ENCODE measurements at regions not wholly inside any gene's neighbourhood (a gene's known extent, or its start where the extent isn't known, plus 50 kb on each side); places are given as distances from the start of the nearest gene placed in this dataset.

GRCh38 chr11:116173941-116174911 is 598.6 kb downstream of the BUD13 start:
- Histone ChIP-seq H3K4me3 (no peak overlapping the region), H3K27me3 (peaks cover 0 to 12% of the 10 kb centered on the region in 2 donors), H3K9me3 (no peaks in the 10 kb centered on the region), H3K27ac (no peak overlapping the region), H3K36me3 (no peaks in the 10 kb centered on the region), H3K4me1 (no peaks in the 10 kb centered on the region)
- no peak for DNase-seq
- intact Hi-C loops (cut with DNase I; ENCODE audit: low total_unique reads) = no loop called here
- TF ChIP-seq CTCF (IDR thresholded peaks at IDR 0.05) = no peak

DNA sequence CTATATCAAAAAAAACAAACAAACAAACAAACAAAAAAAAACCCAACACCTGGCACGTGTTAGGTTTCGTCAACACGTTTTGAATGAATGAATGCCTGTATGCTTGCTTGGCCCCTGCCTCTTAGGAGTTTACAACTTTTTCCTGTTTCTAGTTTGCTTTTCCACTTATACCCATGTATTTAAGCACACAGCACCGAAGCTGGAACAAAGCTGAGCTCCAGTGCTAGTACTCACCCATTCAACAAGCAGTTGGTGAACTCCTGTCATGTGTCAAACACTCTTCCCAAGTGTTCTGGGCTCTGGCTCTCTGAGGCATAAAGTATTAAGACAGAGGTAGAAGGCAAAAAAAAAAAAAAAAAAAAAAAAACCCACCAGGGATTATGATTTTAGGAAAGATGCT is 599.3 kb downstream of the BUD13 start:
- no peak for TF ChIP-seq CTCF (IDR thresholded peaks at IDR 0.05)
- Histone ChIP-seq H3K27ac (no peak overlapping the region), H3K4me3 (no peak overlapping the region), H3K9me3 (no peaks in the 10 kb centered on the region), H3K36me3 (no peaks in the 10 kb centered on the region), H3K27me3 (peaks cover 0 to 12% of the 10 kb centered on the region in 2 donors), H3K4me1 (no peaks in the 10 kb centered on the region)
- no peak for DNase-seq
- intact Hi-C loops (cut with DNase I; ENCODE audit: low total_unique reads) = no loop called here

DNA sequence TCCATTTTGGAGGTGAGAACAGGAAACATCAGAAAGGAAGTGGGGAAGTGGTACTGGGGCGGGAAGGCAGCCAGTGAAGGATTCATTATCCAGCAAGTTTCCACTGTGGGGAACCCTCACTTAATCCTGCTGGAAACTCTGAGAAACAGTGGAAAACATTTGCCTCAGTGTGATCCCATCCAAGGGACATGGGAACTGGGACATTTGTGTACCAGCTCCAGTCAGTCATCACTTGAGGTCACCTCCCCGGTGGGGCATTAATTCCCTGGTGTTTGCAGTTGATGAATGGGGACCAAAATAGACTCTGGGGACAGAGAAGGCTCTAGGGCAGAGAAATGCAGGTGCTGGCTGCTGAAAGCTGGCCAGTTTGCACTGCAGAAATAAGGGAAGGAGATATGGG is 599.9 kb downstream of the BUD13 start:
- intact Hi-C loops (cut with DNase I; ENCODE audit: low total_unique reads) = no loop called here
- no peak for TF ChIP-seq CTCF (IDR thresholded peaks at IDR 0.05)
- H3K27ac ChIP-seq = no peak overlapping the region
- no peak overlapping the region for H3K4me3 ChIP-seq
- H3K27me3 ChIP-seq = peaks cover 0 to 12% of the 10 kb centered on the region in 2 donors
- no peaks in the 10 kb centered on the region for H3K9me3 ChIP-seq
- no peaks in the 10 kb centered on the region for H3K36me3 ChIP-seq
- no peaks in the 10 kb centered on the region for H3K4me1 ChIP-seq
- no peak for DNase-seq

GRCh38 chr11:116172156-116172555 is 600.6 kb downstream of the BUD13 start:
- H3K4me1 ChIP-seq = no peaks in the 10 kb centered on the region
- no peaks in the 10 kb centered on the region for H3K9me3 ChIP-seq
- H3K4me3 ChIP-seq = no peak overlapping the region
- H3K36me3 ChIP-seq = no peaks in the 10 kb centered on the region
- no peak for TF ChIP-seq CTCF (IDR thresholded peaks at IDR 0.05)
- intact Hi-C loops (cut with DNase I; ENCODE audit: low total_unique reads) = no loop called here
- DNase-seq = no peak
- H3K27ac ChIP-seq = no peak overlapping the region
- peaks cover 0 to 12% of the 10 kb centered on the region in 2 donors for H3K27me3 ChIP-seq

DNA sequence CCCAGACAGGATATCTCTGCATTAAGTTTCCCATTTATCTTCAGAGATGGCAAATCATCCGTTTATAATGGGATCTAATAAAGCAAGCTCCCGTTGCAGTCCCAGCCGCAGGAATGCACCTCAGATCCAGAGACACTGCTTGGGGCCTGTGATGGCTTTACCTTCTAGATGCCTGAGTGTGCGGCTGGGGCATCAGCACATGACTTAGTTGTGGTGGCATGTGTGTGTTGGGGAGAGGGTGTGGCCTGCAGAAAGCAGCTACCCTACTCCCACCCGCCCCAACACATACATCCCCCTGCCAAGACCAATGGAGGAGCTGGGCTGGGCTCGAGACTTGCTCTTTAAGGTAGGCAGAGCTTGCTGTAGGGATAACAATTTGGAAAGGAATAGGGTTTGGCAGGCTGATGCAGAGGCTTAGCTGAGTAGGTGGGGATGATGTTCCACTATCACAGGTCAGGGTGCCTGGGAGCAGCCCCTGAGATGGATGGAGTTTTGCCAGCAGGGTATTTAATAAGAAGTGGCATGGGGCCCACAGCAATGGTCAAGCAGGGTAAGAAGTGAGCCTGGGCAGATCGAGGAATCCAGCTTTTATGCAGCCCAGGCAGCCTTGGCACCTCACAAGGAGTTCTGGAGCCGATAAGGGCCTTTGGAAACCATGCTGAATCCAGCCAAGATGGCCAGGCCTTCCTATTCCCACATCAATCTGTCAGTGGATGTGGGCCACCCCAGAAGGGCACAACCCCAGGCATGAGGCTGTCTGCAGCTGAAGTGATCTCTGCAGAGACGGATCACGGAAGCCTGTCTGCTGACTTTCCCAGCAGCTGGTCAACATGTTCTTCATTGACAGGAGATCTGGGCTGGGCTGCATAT is 601.3 kb downstream of the BUD13 start:
- no peak for TF ChIP-seq CTCF (IDR thresholded peaks at IDR 0.05)
- no peaks in the 10 kb centered on the region for H3K9me3 ChIP-seq
- peaks cover 0 to 12% of the 10 kb centered on the region in 2 donors for H3K27me3 ChIP-seq
- no peak overlapping the region for H3K27ac ChIP-seq
- no peak for DNase-seq
- intact Hi-C loops (cut with DNase I; ENCODE audit: low total_unique reads) = no loop called here
- no peaks in the 10 kb centered on the region for H3K36me3 ChIP-seq
- no peak overlapping the region for H3K4me3 ChIP-seq
- H3K4me1 ChIP-seq = no peaks in the 10 kb centered on the region
